HEK293 (cell line): ENCODE measurements at regions not wholly inside any gene's neighbourhood (a gene's known extent, or its start where the extent isn't known, plus 50 kb on each side); places are given as distances from the start of the nearest gene placed in this dataset.

Experiments used
- CTCF ChIP-seq: fragments of 450-650 bp; formaldehyde crosslinking; IDR thresholded peaks from 2 replicates; pipeline ENCODE4 v1.5.1; 2016; ENCODE audit warnings: missing biosample characterization, missing genetic modification characterization
- TCF7L2 ChIP-seq: IDR thresholded peaks from 2 replicates; pipeline ENCODE4 v1.6.1; 2011; ENCODE audit warnings: low read depth, mild to moderate bottlenecking, inconsistent platforms, low read length, moderate library complexity, borderline replicate concordance
- ZIC2 ChIP-seq: fragments of 450-650 bp; formaldehyde crosslinking; IDR thresholded peaks from 2 replicates; pipeline ENCODE4 v1.5.1; 2016; ENCODE audit warnings: missing biosample characterization, missing genetic modification characterization
- ZNF26 ChIP-seq: fragments of 450-650 bp; formaldehyde crosslinking; IDR thresholded peaks from 2 replicates; pipeline ENCODE4 v1.5.1; 2016; ENCODE audit warnings: missing biosample characterization, missing genetic modification characterization
- ZNF670 ChIP-seq: fragments of 450-650 bp; formaldehyde crosslinking; IDR thresholded peaks from 2 replicates; pipeline ENCODE4 v1.5.1; 2016; ENCODE audit warnings: missing biosample characterization, missing genetic modification characterization, low read depth

- peak; percentile 24; the same call in 1 of the 2 replicates for TF ChIP-seq CTCF (tag by site-specific recombination)
- TF ChIP-seq ZIC2 (tag by site-specific recombination) = no peak
- TF ChIP-seq ZNF670 (tag by site-specific recombination) = no peak
- TF ChIP-seq TCF7L2 = no peak
- TF ChIP-seq ZNF26 (tag by site-specific recombination) = no peak
Measured at GRCh38 chr5:155943516-155944407, 383.2 kb upstream of the SGCD start.
